SH-SY5Y (cell line): ENCODE measurements at regions not wholly inside any gene's neighbourhood (a gene's known extent, or its start where the extent isn't known, plus 50 kb on each side); places are given as distances from the start of the nearest gene placed in this dataset.

Experiments
- GATA2 ChIP-seq: IDR thresholded peaks from 2 replicates; pipeline ENCODE4 v1.6.1; 2011; ENCODE audit warnings: mild to moderate bottlenecking, low read depth, low read length
- GATA3 ChIP-seq: IDR thresholded peaks from 2 replicates; pipeline ENCODE4 v1.6.1; 2011; ENCODE audit warnings: low read depth, mild to moderate bottlenecking, low read length, moderate library complexity

- TF ChIP-seq GATA2 = no peak
- TF ChIP-seq GATA3 = no peak
These were observed 940.2 kb upstream of the CITED2 start for GRCh38 chr6:140314682-140315081.
